ENCODE measurements at regions not wholly inside any gene's neighbourhood (a gene's known extent, or its start where the extent isn't known, plus 50 kb on each side); places are given as distances from the start of the nearest gene placed in this dataset.
A peak's percentile ranks its signal among the peaks of the same experiment; 100 is the strongest.

GRCh38 chr3:27907929-27908328 is 185.8 kb upstream of the EOMES start:
- Histone ChIP-seq H3K9me3 (no peaks in the 10 kb centered on the region), H3K27me3 (replicated peaks in 1 of 7) (no peaks in the 10 kb centered on the region), H3K4me3 (no peak overlapping the region), H3K4me1 (peaks cover 0 to 26% (median 0%) of the 10 kb centered on the region in 6 donors), H3K36me3 (no peaks in the 10 kb centered on the region), H3K27ac (no peak overlapping the region)
- intact Hi-C loops (cut with DNase I; ENCODE audit: low total_unique reads), result no loop called here
- 71 to 75% (median 72%) methylated on average over 4 of the region's 4 CpGs for WGBS, 5 donors
- TF ChIP-seq POLR2AphosphoS5 (IDR thresholded peaks at IDR 0.05), result no peak
- no peak for TF ChIP-seq POLR2A (IDR thresholded peaks at IDR 0.05)
- no peak for TF ChIP-seq CTCF (IDR thresholded peaks at IDR 0.05 in 8 of 11, conservative IDR thresholded peaks at IDR 0.05 in 3 of 11)
- DNase-seq, result no peak

GRCh38 chr3:27910456-27910855 is 188.3 kb upstream of the EOMES start:
- Histone ChIP-seq H3K27ac (no peak overlapping the region), H3K9me3 (no peaks in the 10 kb centered on the region), H3K4me3 (no peak overlapping the region), H3K36me3 (no peaks in the 10 kb centered on the region), H3K27me3 (replicated peaks in 1 of 7) (no peaks in the 10 kb centered on the region), H3K4me1 (peaks cover 0 to 7% (median 0%) of the 10 kb centered on the region in 6 donors)
- intact Hi-C loops (cut with DNase I; ENCODE audit: low total_unique reads), result no loop called here
- 45 to 78% (median 72%) methylated on average over 4 of the region's 4 CpGs for WGBS, 5 donors
- DNase-seq, result no peak
- TF ChIP-seq POLR2AphosphoS5 (IDR thresholded peaks at IDR 0.05) (no peak), CTCF (IDR thresholded peaks at IDR 0.05 in 8 of 11, conservative IDR thresholded peaks at IDR 0.05 in 3 of 11) (no peak), POLR2A (IDR thresholded peaks at IDR 0.05) (no peak)

- no peak overlapping the region for H3K4me3 ChIP-seq
- H3K4me1 ChIP-seq, result no peaks in the 10 kb centered on the region
- no peaks in the 10 kb centered on the region for H3K9me3 ChIP-seq
- peak in 1 of 11 experiments; percentile 13 for TF ChIP-seq CTCF (IDR thresholded peaks at IDR 0.05 in 8 of 11, conservative IDR thresholded peaks at IDR 0.05 in 3 of 11)
- TF ChIP-seq POLR2AphosphoS5 (IDR thresholded peaks at IDR 0.05), result no peak
- intact Hi-C loops (cut with DNase I; ENCODE audit: low total_unique reads), result no loop called here
- H3K36me3 ChIP-seq, result no peaks in the 10 kb centered on the region
- no peaks in the 10 kb centered on the region for H3K27me3 ChIP-seq (replicated peaks in 1 of 7)
- 73 to 83% (median 77%) methylated on average over 6 of the region's 6 CpGs for WGBS, 5 donors
- no peak for DNase-seq
- no peak overlapping the region for H3K27ac ChIP-seq
Measured at GRCh38 chr3:27914199-27914598, 192.1 kb upstream of the EOMES start.

GRCh38 chr3:27923349-27924068 is 201.4 kb upstream of the EOMES start:
- no peak for TF ChIP-seq CTCF (IDR thresholded peaks at IDR 0.05 in 8 of 11, conservative IDR thresholded peaks at IDR 0.05 in 3 of 11)
- no peak for TF ChIP-seq POLR2AphosphoS5 (IDR thresholded peaks at IDR 0.05)
- no peak for TF ChIP-seq POLR2A (IDR thresholded peaks at IDR 0.05)
- no peak overlapping the region for H3K4me3 ChIP-seq
- no peak overlapping the region for H3K27ac ChIP-seq
- intact Hi-C loops (cut with DNase I; ENCODE audit: low total_unique reads), result no loop called here
- 75 to 90% (median 84%) methylated on average over 2 of the region's 2 CpGs for WGBS, 5 donors
- H3K4me1 ChIP-seq, result no peaks in the 10 kb centered on the region
- no peaks in the 10 kb centered on the region for H3K9me3 ChIP-seq
- H3K27me3 ChIP-seq (replicated peaks in 1 of 7), result no peaks in the 10 kb centered on the region
- no peak for DNase-seq
- H3K36me3 ChIP-seq, result no peaks in the 10 kb centered on the region
